HFF-Myc (cell line): ENCODE measurements at regions not wholly inside any gene's neighbourhood (a gene's known extent, or its start where the extent isn't known, plus 50 kb on each side); places are given as distances from the start of the nearest gene placed in this dataset.
"Not testable (repeated sequence)": the region's sequence is repeated elsewhere in the genome, so short reads cannot be mapped to it uniquely, and the experiment has no call there.

ENCODE experiments used
- DNase-seq: peaks from one replicate; pipeline ENCODE4 v3.0.0-alpha.2; 2011; ENCODE audit warnings: low read depth; ENCODE audit errors: extremely low read depth
- H3K4me3 ChIP-seq: replicated peaks from 2 replicates; pipeline ENCODE4 v1.5.1; 2011; ENCODE audit warnings: low read depth, mild to moderate bottlenecking, control low read depth, low read length
- TF ChIP-seq, protein P1 (sequence below): IDR thresholded peaks from 2 replicates; pipeline ENCODE4 v1.5.1; 2012; ENCODE audit warnings: mild to moderate bottlenecking, low read depth, low read length, control low read depth; ENCODE audit errors: missing control alignments

DNA sequence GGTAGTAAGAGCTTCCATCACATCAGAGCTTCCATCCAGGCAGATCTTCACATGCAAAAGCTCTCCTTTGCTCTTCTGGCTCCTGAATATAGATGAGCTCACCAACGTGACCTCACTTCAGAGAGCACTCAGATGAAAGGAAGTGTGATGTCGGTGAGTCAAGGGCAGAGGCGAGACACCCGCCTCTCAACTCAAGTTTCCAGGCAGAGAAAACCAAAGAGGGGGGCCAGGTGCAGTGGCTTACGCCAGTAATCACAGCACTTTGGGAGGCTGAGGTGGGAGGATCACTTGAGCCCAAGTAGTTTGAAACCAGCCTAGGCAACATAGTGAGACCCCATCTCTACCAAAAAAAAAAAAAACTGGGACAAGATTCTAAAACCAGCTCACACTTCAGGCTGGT is 126.9 kb downstream of the DUSP6 start:
- TF ChIP-seq, protein P1, sequence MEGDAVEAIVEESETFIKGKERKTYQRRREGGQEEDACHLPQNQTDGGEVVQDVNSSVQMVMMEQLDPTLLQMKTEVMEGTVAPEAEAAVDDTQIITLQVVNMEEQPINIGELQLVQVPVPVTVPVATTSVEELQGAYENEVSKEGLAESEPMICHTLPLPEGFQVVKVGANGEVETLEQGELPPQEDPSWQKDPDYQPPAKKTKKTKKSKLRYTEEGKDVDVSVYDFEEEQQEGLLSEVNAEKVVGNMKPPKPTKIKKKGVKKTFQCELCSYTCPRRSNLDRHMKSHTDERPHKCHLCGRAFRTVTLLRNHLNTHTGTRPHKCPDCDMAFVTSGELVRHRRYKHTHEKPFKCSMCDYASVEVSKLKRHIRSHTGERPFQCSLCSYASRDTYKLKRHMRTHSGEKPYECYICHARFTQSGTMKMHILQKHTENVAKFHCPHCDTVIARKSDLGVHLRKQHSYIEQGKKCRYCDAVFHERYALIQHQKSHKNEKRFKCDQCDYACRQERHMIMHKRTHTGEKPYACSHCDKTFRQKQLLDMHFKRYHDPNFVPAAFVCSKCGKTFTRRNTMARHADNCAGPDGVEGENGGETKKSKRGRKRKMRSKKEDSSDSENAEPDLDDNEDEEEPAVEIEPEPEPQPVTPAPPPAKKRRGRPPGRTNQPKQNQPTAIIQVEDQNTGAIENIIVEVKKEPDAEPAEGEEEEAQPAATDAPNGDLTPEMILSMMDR: no peak
- peak; percentile 26 for DNase-seq
- no peak overlapping the region for H3K4me3 ChIP-seq

DNA sequence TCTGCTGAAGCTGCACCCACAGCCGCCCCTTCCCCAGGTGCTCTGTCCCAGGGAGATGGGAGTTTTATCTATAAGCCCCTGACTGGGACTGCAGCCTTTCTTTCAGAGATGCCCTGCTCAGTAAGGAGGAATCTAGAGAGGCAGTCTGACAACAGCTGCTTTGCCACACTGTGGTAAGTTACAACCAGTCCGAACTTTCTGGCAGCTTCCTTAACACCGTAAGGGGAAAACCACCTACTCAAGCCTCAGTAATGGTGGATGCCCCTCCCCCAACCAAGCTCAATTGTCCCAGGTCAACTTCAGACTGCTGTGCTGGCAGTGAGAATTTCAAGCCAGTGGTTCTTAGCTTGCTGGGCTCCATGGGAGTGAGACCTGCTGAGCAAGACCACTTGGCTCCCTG is 129.7 kb downstream of the DUSP6 start:
- H3K4me3 ChIP-seq, DNase-seq: not testable (repeated sequence)

DNA sequence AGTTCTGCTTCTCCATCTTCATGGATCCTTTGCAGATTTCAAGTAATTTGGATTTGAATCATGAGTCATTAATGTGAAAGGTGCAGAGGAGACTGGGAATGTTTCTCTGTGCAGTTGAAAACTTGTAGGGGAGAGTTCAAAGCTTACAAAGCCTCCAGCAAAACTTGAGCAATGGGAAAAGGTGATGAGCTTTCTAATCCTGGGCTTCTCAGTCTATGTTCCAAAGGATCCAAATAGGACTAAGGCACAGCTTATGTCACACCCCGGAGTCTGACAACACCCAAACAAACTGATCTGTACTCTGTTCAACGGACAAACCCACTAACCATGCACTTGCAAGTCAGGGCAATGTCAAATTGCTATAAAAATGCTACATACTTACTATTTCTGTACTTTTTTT is 134.8 kb downstream of the DUSP6 start:
- TF ChIP-seq, protein P1: no peak

DNA sequence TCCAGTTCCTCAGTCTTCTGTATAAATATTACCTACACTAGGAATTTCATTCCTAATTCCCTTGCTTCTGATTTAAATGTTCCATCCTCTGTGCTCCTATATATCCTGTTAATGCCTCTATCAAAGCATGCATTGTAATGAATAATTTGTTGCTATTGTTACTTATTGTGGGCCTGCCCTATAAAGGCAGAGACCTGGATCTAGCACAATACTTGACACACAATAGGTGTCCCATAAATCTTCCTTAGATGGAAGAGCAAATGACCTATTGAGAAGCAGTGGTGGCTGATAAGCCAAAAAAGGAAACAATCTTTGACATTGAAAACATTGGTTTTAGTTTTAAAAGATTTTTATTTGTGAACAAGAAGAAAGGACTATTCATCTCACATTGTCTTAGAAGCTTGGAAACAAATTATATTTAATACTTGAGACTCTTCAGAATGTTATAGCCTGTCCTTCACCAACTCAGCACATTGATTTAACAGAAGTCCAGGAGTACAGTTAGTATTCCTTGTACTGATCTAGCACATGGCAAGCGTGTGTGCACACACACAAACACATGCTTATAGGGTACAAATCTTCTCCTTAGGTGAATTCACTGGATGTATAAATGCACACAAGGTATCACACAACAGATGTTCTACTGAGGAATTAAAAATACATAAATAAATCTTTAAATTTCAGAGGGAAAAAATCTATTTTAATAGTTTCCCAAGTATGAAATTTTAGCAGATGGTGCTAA is 135.9 kb downstream of the DUSP6 start:
- TF ChIP-seq, protein P1: no peak
- no peak overlapping the region for H3K4me3 ChIP-seq

More for the DNA sequence above, 134.8 kb downstream of the DUSP6 start:
- DNase-seq: no peak
- H3K4me3 ChIP-seq: no peak overlapping the region

DNA sequence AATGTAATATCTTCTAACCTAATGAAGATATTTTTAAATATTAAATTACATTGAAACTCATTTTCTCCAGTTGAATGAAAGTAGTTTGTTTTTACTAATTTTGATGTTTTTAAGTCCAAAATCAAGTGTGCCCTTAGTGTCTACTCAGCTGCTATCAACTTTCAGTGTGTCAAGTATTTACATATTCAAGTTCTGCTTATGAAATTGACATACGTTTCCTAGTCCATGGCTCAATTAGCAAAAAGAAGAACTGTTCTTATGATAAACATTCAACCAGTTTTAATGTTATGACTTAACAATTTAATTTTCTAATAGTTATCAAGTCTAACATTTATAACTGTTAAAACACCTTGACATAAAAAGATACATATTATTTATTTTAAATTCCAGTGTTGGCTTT is 137.1 kb downstream of the DUSP6 start:
- TF ChIP-seq, protein P1: no peak
- H3K4me3 ChIP-seq: no peak overlapping the region
- no peak for DNase-seq

More for the DNA sequence above, 135.9 kb downstream of the DUSP6 start:
- no peak for DNase-seq

DNA sequence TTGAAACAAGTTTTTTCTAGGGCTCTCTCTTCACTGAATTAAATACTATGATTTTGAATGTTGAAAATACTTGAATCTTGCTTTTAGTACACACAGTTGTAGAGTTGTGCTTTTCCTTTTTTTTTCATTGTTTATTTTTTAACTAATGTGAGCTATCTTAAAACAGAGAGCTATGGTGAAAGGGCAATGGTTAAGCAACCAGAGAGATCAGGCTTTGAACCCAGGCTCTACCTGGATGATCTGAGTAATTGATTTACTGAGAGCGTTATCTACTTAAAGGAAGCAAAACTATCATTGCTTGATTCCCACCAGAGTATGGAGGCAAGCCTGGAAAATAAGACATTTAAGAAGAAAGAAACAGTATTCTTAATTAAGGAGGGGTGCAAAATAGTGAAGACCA is 138.6 kb downstream of the DUSP6 start:
- no peak overlapping the region for H3K4me3 ChIP-seq
- TF ChIP-seq, protein P1: no peak
- no peak for DNase-seq

DNA sequence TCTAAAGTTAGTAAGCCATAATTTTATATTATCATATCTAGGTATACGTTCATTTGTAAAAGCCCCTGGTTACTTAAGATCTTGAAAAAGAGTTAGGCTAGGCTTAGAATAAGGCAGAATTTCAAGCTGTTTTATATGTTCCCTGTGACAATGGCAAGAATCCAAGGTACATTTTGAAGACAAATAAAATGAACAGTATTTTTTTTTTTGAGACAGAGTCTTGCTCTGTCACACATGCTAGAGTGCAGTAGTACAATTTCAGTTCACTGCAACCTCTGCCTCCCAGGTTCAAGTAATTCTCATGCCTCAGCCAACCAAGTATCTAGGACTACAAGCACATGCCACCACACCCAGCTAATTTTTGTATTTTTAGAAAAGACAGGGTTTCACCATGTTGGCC is 139.2 kb downstream of the DUSP6 start:
- DNase-seq: no peak
- TF ChIP-seq, protein P1: no peak
- no peak overlapping the region for H3K4me3 ChIP-seq
